NAMALWA (cell line): ENCODE measurements at regions not wholly inside any gene's neighbourhood (a gene's known extent, or its start where the extent isn't known, plus 50 kb on each side); places are given as distances from the start of the nearest gene placed in this dataset.
"Not testable (repeated sequence)": the region's sequence is repeated elsewhere in the genome, so short reads cannot be mapped to it uniquely, and the experiment has no call there.

Experiments used
- DNase-seq: peaks from one replicate; pipeline ENCODE4 v3.0.0-alpha.2; 2015; ENCODE audit warnings: low spot score

DNA sequence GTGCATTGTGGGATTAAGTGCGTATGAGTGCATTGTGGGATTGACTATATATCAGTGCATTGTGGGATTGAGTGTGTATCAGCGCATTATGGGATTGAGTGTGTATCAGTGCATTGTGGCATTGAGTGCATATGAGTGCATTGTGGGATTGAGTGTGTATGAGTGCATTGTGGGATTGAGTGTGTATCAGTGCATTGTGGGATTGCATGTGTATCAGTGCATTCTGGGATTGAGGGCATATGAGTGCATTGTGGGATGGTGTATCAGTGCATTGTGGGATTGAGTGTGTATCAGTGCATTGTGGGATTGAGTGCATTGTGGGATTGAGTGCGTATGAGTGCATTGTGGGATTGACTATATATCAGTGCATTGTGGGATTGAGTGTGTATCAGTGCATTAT lies 106.4 kb downstream of the SHOX start:
- not testable (repeated sequence) for DNase-seq

- DNase-seq, result no peak
Observed at GRCh38 chrX:734362-734761, 103.8 kb downstream of the SHOX start.

DNA sequence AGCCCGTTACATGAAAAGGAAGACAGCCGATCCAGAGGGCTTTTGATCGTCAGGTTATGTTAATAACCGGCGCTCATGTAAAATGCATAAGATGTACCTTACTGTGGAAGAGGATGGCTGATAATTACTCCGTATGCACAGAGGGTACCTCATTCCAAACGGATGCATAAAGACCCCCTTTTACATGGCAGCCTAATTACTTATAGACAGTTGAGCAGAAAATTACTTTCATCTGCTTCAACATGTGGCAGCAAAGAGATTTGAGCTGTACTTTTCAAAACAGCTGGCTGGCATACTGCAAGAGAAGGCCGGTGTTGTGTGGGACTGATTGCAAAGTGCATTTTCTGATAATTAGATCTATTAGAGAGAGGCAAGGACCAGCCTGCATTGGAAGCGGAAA lies 103.4 kb downstream of the SHOX start:
- DNase-seq, result no peak

DNA sequence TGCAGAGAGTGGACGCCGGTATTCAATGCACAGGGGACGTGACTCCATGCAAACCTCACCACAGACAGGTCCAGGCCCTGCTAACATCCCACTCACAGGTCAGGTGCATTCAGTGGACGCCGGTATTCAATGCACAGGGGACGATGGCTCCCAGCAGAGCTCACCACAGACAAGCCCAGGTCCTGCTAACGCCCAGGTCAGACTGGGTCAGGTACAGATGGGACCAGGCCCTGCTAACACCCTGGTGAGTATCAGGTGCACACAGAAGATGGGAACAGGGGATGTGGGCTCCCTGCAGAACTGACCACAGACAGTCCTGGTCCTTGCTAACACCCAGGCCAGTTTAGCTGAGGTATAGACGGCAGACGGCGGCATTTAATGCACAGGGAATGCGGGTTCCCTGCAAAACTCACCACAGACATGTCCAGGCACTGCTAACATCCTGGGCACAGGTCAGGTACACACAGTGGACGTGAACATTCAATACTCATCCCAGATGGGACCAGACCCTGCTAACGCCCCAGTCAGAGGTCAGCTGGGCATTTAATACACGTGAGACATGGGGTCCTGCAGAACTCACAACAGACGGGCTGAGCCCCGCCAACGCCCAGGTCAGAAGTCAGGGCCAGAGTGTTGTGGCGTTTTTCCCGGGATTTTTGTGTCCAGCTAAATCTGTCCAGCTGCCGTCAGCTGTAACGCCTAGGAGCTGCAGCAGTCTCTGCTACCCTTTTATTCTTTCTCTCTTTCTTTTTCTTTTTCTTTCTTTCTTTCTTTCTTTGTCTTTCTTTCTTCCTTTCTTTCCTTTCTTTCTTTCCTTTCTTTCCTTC lies 99.2 kb downstream of the SHOX start:
- no peak for DNase-seq

DNA sequence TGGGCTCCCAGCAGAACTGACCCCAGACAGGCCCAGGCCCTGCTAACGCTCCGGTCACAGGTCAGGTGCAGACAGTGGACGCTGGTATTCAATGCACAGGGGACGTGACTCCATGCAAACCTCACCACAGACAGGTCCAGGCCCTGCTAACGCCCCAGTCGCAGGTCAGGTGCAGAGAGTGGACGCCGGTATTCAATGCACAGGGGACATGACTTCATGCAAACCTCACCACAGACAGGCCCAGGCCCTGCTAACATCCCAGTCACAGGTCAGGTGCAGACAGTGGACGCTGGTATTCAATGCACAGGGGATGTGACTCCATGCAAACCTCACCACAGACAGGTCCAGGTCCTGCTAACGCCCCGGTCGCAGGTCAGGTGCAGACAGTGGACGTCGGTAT lies 98.5 kb downstream of the SHOX start:
- DNase-seq, result not testable (repeated sequence)

- not testable (repeated sequence) for DNase-seq
Observed at GRCh38 chrX:728639-729038, 98.0 kb downstream of the SHOX start.

DNA sequence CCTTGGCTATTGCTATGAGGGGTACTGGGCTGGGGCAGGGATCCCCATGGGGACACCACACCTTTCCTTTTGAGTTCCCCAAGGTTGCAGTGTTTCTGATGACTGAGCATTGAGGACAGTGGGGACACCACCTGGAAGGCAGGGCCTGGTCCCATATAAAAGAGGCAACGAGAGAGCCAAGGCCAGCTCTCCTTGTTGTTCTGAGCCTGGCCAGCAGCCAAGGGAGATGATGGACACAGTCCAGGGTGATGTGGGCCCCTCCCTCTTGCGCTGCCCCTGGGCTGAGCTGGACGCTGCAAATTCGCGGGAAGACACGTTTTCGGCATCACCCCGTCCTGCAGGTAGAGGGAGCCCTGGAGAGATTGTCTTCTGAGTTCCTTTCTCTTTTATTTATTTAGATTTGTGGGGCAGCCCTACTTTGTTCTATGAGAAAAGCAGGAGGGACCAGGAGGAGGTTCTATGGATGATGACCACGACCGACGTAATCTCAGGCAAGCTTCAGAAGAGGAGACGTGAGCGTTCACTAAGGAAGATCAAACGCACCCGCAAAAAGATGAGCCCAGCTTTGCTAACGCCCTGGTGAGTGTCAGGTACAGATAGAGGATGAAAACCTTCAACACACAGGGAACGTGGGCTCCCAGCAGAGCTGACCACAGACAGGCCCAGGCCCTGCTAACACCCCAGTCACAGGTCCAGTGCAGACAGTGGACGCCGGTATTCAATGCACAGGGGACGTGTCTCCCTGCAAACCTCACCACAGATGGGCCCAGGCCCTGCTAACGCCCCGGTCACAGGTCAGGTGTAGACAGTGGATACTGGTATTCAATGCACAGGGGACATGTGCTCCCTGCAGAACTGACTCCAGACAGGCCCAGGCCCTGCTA lies 97.4 kb downstream of the SHOX start:
- peak; percentile 10 for DNase-seq

GRCh38 chrX:725971-726370 lies 95.4 kb downstream of the SHOX start:
- peak; percentile 8 for DNase-seq

- peak; percentile 12 for DNase-seq
Observed at GRCh38 chrX:724256-724655, 93.7 kb downstream of the SHOX start.

DNA sequence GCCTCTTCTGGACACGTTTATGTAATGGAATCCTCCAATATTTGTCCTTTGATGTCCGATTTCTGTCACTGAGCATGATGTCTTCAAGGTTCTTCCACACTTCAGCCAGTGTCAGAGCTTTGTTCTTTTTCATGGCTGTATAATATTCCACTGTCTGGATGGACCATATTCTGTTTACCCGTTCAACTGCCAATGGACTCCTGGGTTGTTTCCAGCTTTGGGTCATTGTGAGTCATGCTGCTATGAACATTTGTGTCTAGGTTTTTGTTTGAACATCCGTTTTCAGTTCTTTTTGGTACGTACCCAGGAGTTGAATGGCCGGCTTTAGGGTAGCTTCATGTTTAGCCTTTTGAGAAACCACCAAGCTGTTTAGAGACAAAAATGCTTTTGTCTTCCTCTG lies 93.2 kb downstream of the SHOX start:
- DNase-seq, result peak; percentile 12

DNA sequence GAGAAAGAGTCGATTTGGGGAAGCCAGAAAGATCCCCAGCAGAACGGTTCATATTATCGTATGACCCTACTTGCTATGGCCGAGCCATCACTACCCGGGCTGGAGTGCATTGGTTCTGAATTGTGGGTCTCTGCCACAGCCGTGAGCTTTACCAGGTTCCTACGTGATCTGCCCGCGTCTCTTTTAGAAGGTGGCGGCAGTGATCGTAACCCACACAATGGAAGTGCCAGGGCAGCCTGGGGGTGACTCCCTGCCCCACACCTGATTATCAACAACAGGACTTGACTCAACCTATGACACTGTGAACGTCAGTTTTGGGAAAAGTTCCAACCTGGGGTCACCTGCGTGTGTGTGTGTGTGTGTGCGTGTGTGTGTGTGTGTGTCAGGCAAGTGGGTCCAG lies 90.8 kb downstream of the SHOX start:
- no peak for DNase-seq

DNA sequence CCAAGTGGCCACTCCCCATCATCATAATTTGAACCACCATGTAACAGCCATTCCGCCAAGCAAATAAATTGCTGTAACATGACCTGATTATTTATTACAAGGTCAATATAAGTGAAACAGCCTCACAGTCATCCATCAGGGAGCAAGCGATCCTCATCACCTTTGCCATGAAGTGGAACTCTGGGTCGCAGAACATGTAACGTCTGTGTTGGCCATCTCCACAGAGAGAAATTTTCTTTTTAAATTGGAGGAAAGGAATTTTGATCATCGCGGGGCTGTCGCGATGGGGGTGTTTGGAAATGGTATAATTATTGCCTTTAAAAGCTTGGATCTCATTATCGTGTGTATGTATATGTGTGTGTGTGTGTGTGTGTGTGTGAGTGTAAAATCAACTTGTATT lies 90.2 kb downstream of the SHOX start:
- DNase-seq, result no peak

GRCh38 chrX:720250-720649 lies 89.7 kb downstream of the SHOX start:
- DNase-seq, result no peak

DNA sequence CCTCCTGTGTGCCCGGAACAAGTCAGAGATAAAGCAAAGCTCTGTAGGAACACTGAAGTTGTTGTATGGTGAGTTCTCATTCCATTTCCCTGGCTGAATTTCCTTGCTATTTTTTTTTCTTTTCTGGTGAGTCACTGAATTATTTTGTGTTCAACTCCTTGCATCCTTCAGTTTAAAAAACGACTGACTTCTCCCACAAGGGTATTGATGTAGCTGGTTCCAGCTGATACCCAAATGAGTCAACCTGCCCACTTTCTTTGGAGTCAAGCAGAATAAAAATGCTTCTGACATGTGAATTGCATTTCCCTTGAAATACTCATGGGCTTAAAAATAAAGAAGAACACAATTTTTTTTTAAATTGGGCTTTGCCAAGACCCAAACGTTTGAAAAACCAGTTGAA lies 85.5 kb downstream of the SHOX start:
- DNase-seq, result no peak

DNA sequence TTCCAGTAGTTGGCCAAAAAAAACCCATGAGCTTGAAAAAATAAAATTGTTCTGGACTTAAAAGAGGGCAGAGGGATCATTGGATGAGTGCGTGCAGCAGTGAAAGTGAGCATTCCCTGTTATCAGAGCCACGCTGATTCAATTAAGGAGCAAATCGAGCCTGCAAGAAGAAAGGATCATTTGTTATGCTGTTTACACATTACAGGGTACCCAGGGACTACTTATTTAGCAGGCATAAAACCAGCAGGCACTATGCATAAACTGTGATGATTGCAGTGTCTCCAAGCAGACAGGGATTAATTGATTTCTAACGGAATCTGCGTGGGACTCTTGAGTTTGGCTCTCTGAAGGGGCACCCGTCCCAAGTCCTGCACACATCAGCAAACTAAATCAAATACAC lies 83.5 kb downstream of the SHOX start:
- DNase-seq, result no peak
